Natural killer cell (primary cell): ENCODE measurements at regions not wholly inside any gene's neighbourhood (a gene's known extent, or its start where the extent isn't known, plus 50 kb on each side); places are given as distances from the start of the nearest gene placed in this dataset.

Experiments
- ATAC-seq, 3 donors: fragments of 150-1000 bp in 2 of 3; fragments of 200-7000 bp in 1 of 3; cut with Tn5 transposase; 1 replicate in 1 of 3; 2 replicates in 2 of 3; pipeline ENCODE4 v1.10.0; 2021; ENCODE audit warnings: mild to moderate bottlenecking in 2 of 3, moderate library complexity in 2 of 3
- DNase-seq, 2 donors: peaks; one replicate each; pipeline versions ENCODE4 v3.0.0 to v3.0.0-alpha.2; 2013 to 2021; ENCODE audit warnings: mixed read lengths in 1 of 2
- H3K27ac ChIP-seq: one replicate; pipeline ENCODE4 v1.5.1; 2013; ENCODE audit warnings: mild to moderate bottlenecking, low read length
- H3K27me3 ChIP-seq: one replicate; pipeline ENCODE4 v1.6.1; 2013; ENCODE audit warnings: low read length; ENCODE audit not compliant: control insufficient read depth, insufficient read depth
- H3K36me3 ChIP-seq: one replicate; pipeline ENCODE4 v1.6.1; 2013; ENCODE audit warnings: low read length; ENCODE audit not compliant: control insufficient read depth, insufficient read depth
- H3K4me1 ChIP-seq: one replicate; pipeline ENCODE4 v1.6.1; 2013; ENCODE audit warnings: low read length; ENCODE audit not compliant: control insufficient read depth, insufficient read depth
- H3K4me3 ChIP-seq: one replicate; pipeline ENCODE4 v1.5.1; 2013; ENCODE audit warnings: low read length
- H3K9me3 ChIP-seq: one replicate; pipeline ENCODE4 v1.6.1; 2013; ENCODE audit warnings: low read length; ENCODE audit not compliant: control insufficient read depth, insufficient read depth
- H3K27ac Mint-ChIP-seq, 2 donors: one replicate each; pipeline ENCODE4 v1.8.0; 2022; ENCODE audit warnings: mild to moderate bottlenecking in 2 of 2, mixed read lengths in 2 of 2, moderate library complexity in 1 of 2
- H3K27me3 Mint-ChIP-seq, 2 donors: one replicate each; pipeline ENCODE4 v1.8.0; 2022; ENCODE audit warnings: low read depth in 2 of 2, mixed read lengths in 2 of 2
- H3K36me3 Mint-ChIP-seq: one replicate; pipeline ENCODE4 v1.8.0; 2022; ENCODE audit warnings: mixed read lengths
- H3K4me1 Mint-ChIP-seq, 2 donors: one replicate each; pipeline ENCODE4 v1.8.0; 2022; ENCODE audit warnings: mixed read lengths in 2 of 2
- H3K4me3 Mint-ChIP-seq: one replicate; pipeline ENCODE4 v1.8.0; 2022; ENCODE audit warnings: mild to moderate bottlenecking, moderate library complexity, mixed read lengths
- H3K9me3 Mint-ChIP-seq, 2 donors: one replicate each; pipeline ENCODE4 v1.8.0; 2022; ENCODE audit warnings: mixed read lengths in 2 of 2
- CTCF ChIP-seq: fragments of 200-600 bp; IDR thresholded peaks from one replicate; pipeline ENCODE4 v1.8.0; 2022; ENCODE audit warnings: antibody characterized with exemption
- WGBS: methylation state at CpG from one replicate; pipeline ENCODE4 v1.1.7; 2013; ENCODE audit warnings: missing lambda C conversion rate; ENCODE audit not compliant: insufficient coverage; 5-methylcytosine and 5-hydroxymethylcytosine counted together
- intact Hi-C: fragments of 100-400 bp; cut with micrococcal nuclease; formaldehyde crosslinking; loops from one replicate; pipeline ENCODE4 v1.14.2; 2022

- H3K9me3 ChIP-seq: no peaks in the 10 kb centered on the region
- H3K27ac ChIP-seq: no peak overlapping the region
- Mint-ChIP-seq H3K27ac (no peak overlapping the region), H3K36me3 (no peaks in the 10 kb centered on the region), H3K9me3 (peaks cover 0 to 3% of the 10 kb centered on the region in 2 donors), H3K4me1 (peaks cover 4 to 5% of the 10 kb centered on the region in 2 donors), H3K4me3 (no peak overlapping the region), H3K27me3 (peaks cover 24 to 28% of the 10 kb centered on the region in 2 donors)
- no peak for DNase-seq
- H3K27me3 ChIP-seq: no peaks in the 10 kb centered on the region
- no peaks in the 10 kb centered on the region for H3K36me3 ChIP-seq
- WGBS: 91% methylated on average over 3 of the region's 5 CpGs
- no peak overlapping the region for H3K4me3 ChIP-seq
- intact Hi-C loops: no loop called here
- H3K4me1 ChIP-seq: no peaks in the 10 kb centered on the region
- ATAC-seq: no peak
- TF ChIP-seq CTCF: no peak
Measured at GRCh38 chr15:94889153-94889552, 657.8 kb downstream of the MCTP2 start.

DNA sequence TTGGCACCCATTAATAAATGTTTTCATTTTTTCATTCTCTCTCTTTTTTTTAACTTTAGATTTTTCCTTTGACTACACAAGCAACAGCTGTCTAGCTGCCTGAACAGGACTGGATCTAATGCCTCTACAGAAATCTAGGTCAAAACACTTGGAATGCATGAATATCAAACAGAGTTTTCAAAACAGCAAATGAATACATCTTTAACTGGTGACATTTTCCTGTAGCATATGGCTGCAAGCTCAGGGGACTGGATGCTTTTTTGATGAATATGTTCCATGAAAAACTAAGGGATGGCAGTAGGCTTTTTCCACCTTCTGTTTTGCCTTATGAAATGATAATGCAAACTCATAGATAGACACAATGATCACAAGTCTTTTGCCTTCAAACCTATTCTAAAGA lies 661.7 kb downstream of the MCTP2 start:
- peaks cover 8% of the 10 kb centered on the region for H3K36me3 Mint-ChIP-seq
- H3K27ac Mint-ChIP-seq: no peak overlapping the region

GRCh38 chr15:94894056-94894455 lies 662.7 kb downstream of the MCTP2 start:
- TF ChIP-seq CTCF: no peak
- Histone ChIP-seq H3K36me3 (no peaks in the 10 kb centered on the region), H3K4me1 (no peaks in the 10 kb centered on the region), H3K9me3 (no peaks in the 10 kb centered on the region), H3K27me3 (no peaks in the 10 kb centered on the region), H3K27ac (no peak overlapping the region), H3K4me3 (no peak overlapping the region)
- Mint-ChIP-seq H3K4me3 (no peak overlapping the region), H3K36me3 (peaks cover 11% of the 10 kb centered on the region), H3K27me3 (peaks cover 26 to 39% of the 10 kb centered on the region in 2 donors), H3K27ac (no peak overlapping the region), H3K4me1 (peaks cover 12 to 13% of the 10 kb centered on the region in 2 donors), H3K9me3 (peaks cover 0 to 4% of the 10 kb centered on the region in 2 donors)
- intact Hi-C loops: no loop called here
- ATAC-seq (peak; percentile 38 to 84 (median 66)), DNase-seq (no peak)
- 46% methylated on average over 3 of the region's 3 CpGs for WGBS

More for the DNA sequence above, 661.7 kb downstream of the MCTP2 start:
- Histone ChIP-seq H3K4me1 (no peaks in the 10 kb centered on the region), H3K27me3 (no peaks in the 10 kb centered on the region), H3K9me3 (no peaks in the 10 kb centered on the region), H3K4me3 (no peak overlapping the region), H3K27ac (no peak overlapping the region), H3K36me3 (no peaks in the 10 kb centered on the region)
- intact Hi-C loops: no loop called here
- no peak for TF ChIP-seq CTCF
- ATAC-seq: no peak
- H3K4me3 Mint-ChIP-seq: no peak overlapping the region
- H3K27me3 Mint-ChIP-seq: peaks cover 26 to 36% of the 10 kb centered on the region in 2 donors
- no peak for DNase-seq
- peaks cover 12 to 13% of the 10 kb centered on the region in 2 donors for H3K4me1 Mint-ChIP-seq
- peaks cover 0 to 3% of the 10 kb centered on the region in 2 donors for H3K9me3 Mint-ChIP-seq

- no peaks in the 10 kb centered on the region for H3K36me3 Mint-ChIP-seq
- no peaks in the 10 kb centered on the region for H3K27me3 Mint-ChIP-seq
Measured at GRCh38 chr15:94909510-94909909, 678.1 kb downstream of the MCTP2 start.

More at GRCh38 chr15:94909510-94909909, 678.1 kb downstream of the MCTP2 start:
- H3K27ac ChIP-seq: no peak overlapping the region
- ATAC-seq (no peak), DNase-seq (no peak)
- intact Hi-C loops: no loop called here
- 94% methylated on average over 1 of the region's 1 CpG for WGBS
- TF ChIP-seq CTCF: no peak
- no peaks in the 10 kb centered on the region for H3K36me3 ChIP-seq
- Mint-ChIP-seq H3K4me1 (no peaks in the 10 kb centered on the region), H3K27ac (no peak overlapping the region), H3K9me3 (peaks cover 0 to 2% of the 10 kb centered on the region in 2 donors), H3K4me3 (no peak overlapping the region)
- no peaks in the 10 kb centered on the region for H3K27me3 ChIP-seq
- peaks cover 2% of the 10 kb centered on the region for H3K9me3 ChIP-seq
- no peaks in the 10 kb centered on the region for H3K4me1 ChIP-seq
- H3K4me3 ChIP-seq: no peak overlapping the region
